ENCODE measurements at regions not wholly inside any gene's neighbourhood (a gene's known extent, or its start where the extent isn't known, plus 50 kb on each side); places are given as distances from the start of the nearest gene placed in this dataset.

GRCh38 chrX:7447801-7448499 is 300.0 kb upstream of the PUDP start:
- H3K4me3 ChIP-seq (ENCODE audit: low read length): no peak overlapping the region
- no peak for TF ChIP-seq CTCF (IDR thresholded peaks at IDR 0.05; ENCODE audit: insufficient read depth, low read depth, low read length, missing control alignments)
- DNase-seq (ENCODE audit: low read depth): no peak

GRCh38 chrX:7446815-7447214 is 298.9 kb upstream of the PUDP start:
- peak; percentile 86 for DNase-seq (ENCODE audit: low read depth)
- TF ChIP-seq CTCF (IDR thresholded peaks at IDR 0.05; ENCODE audit: insufficient read depth, low read depth, low read length, missing control alignments): no peak
- H3K4me3 ChIP-seq (ENCODE audit: low read length): no peak overlapping the region

GRCh38 chrX:7444967-7445366 is 297.0 kb upstream of the PUDP start:
- peak; percentile 89 for DNase-seq (ENCODE audit: low read depth)
- H3K4me3 ChIP-seq (ENCODE audit: low read length): no peak overlapping the region
- no peak for TF ChIP-seq CTCF (IDR thresholded peaks at IDR 0.05; ENCODE audit: insufficient read depth, low read depth, low read length, missing control alignments)

GRCh38 chrX:7441586-7441985 is 293.6 kb upstream of the PUDP start:
- H3K4me3 ChIP-seq (ENCODE audit: low read length): no peak overlapping the region
- no peak for DNase-seq (ENCODE audit: low read depth)
- TF ChIP-seq CTCF (IDR thresholded peaks at IDR 0.05; ENCODE audit: insufficient read depth, low read depth, low read length, missing control alignments): no peak

GRCh38 chrX:7435822-7436221 is 287.9 kb upstream of the PUDP start:
- no peak for TF ChIP-seq CTCF (IDR thresholded peaks at IDR 0.05; ENCODE audit: insufficient read depth, low read depth, low read length, missing control alignments)
- peak; percentile 24 for DNase-seq (ENCODE audit: low read depth)
- no peak overlapping the region for H3K4me3 ChIP-seq (ENCODE audit: low read length)

GRCh38 chrX:7432901-7433300 is 284.9 kb upstream of the PUDP start:
- no peak for TF ChIP-seq CTCF (IDR thresholded peaks at IDR 0.05; ENCODE audit: insufficient read depth, low read depth, low read length, missing control alignments)
- H3K4me3 ChIP-seq (ENCODE audit: low read length): no peak overlapping the region
- DNase-seq (ENCODE audit: low read depth): peak; percentile 74

GRCh38 chrX:7420717-7421116 is 272.8 kb upstream of the PUDP start:
- DNase-seq (ENCODE audit: low read depth): no peak
- no peak for TF ChIP-seq CTCF (IDR thresholded peaks at IDR 0.05; ENCODE audit: insufficient read depth, low read depth, low read length, missing control alignments)
- no peak overlapping the region for H3K4me3 ChIP-seq (ENCODE audit: low read length)
